B cell (primary cell): ENCODE measurements at regions not wholly inside any gene's neighbourhood (a gene's known extent, or its start where the extent isn't known, plus 50 kb on each side); places are given as distances from the start of the nearest gene placed in this dataset.

ENCODE experiments used
- ATAC-seq: fragments of 200-7000 bp; cut with Tn5 transposase; one replicate; pipeline ENCODE4 v1.10.0; 2021; ENCODE audit warnings: low read depth, mild to moderate bottlenecking, moderate number of reproducible peaks, moderate library complexity
- CTCF ChIA-PET: fragments of 350-600 bp; sonication (Branson Sonifier 250); formaldehyde crosslinking; loops from one replicate; lab custom pipeline; 2021; ENCODE audit warnings: antibody characterized with exemption, inconsistent platforms; lab: Charles Lee
- POLR2A ChIA-PET: fragments of 350-600 bp; sonication (Branson Sonifier 250); formaldehyde crosslinking; loops from one replicate; lab custom pipeline; 2021; ENCODE audit warnings: antibody characterized with exemption; lab: Charles Lee
- DNase-seq: peaks from one replicate; pipeline ENCODE4 v3.0.0; 2013
- H2AFZ ChIP-seq: 2 replicates; pipeline ENCODE4 v1.6.1; 2012; ENCODE audit warnings: mild to moderate bottlenecking, low read depth, low read length; ENCODE audit not compliant: insufficient read depth, poor library complexity, severe bottlenecking
- H3K27ac ChIP-seq, 2 donors: 1 replicate in 1 of 2; 2 replicates in 1 of 2; pipeline ENCODE4 v1.5.1; 2012 to 2013; ENCODE audit warnings: low read length in 2 of 2, mild to moderate bottlenecking in 2 of 2, moderate library complexity in 1 of 2
- H3K27me3 ChIP-seq, 4 experiments: fragments of 200-600 bp in 1 of 4; sonication (generic) in 1 of 4; replicated peaks in 1 of 4; 1 replicate in 2 of 4; 2 replicates in 2 of 4; pipeline versions ENCODE4 v1.6.1 to v1.7.0; 2013 to 2016; ENCODE audit warnings: low read length in 3 of 4, mild to moderate bottlenecking in 2 of 4, mixed read lengths in 1 of 4, moderate library complexity in 1 of 4; ENCODE audit not compliant: insufficient read depth in 4 of 4, control insufficient read depth in 3 of 4; ENCODE audit errors: control extremely low read depth in 1 of 4
- H3K36me3 ChIP-seq, 2 experiments: replicated peaks in 1 of 2; 1 replicate in 1 of 2; 2 replicates in 1 of 2; pipeline versions ENCODE4 v1.6.1 to v1.7.1; 2013; ENCODE audit warnings: low read length in 1 of 2; ENCODE audit not compliant: insufficient read depth in 2 of 2, control insufficient read depth in 1 of 2; ENCODE audit errors: control extremely low read depth in 1 of 2, extremely low read depth in 1 of 2
- H3K4me1 ChIP-seq, 2 donors: fragments of 200-600 bp in 1 of 2; sonication (generic) in 1 of 2; 1 replicate in 1 of 2; 2 replicates in 1 of 2; pipeline versions ENCODE4 v1.5.1 to v1.6.1; 2013 to 2017; ENCODE audit warnings: low read length in 2 of 2; ENCODE audit not compliant: control insufficient read depth in 2 of 2, insufficient read depth in 2 of 2
- H3K4me2 ChIP-seq: replicated peaks from 2 replicates; pipeline ENCODE3; 2012; ENCODE audit warnings: mild to moderate bottlenecking, low read depth, low read length; ENCODE audit not compliant: poor library complexity, severe bottlenecking
- H3K4me3 ChIP-seq, 5 experiments: fragments of 200-600 bp in 1 of 5; sonication (generic) in 1 of 5; 1 replicate in 3 of 5; 2 replicates in 2 of 5; pipeline versions ENCODE4 v1.5.1 to v1.7.0; 2011 to 2016; ENCODE audit warnings: low read length in 4 of 5, mild to moderate bottlenecking in 4 of 5, low read depth in 2 of 5, control low read depth in 1 of 5, moderate library complexity in 1 of 5; ENCODE audit not compliant: insufficient read depth in 1 of 5; ENCODE audit errors: control extremely low read depth in 1 of 5, extremely low read depth in 1 of 5
- H3K79me2 ChIP-seq: fragments of 200-600 bp; sonication (generic); one replicate; pipeline ENCODE4 v1.6.0; 2016; ENCODE audit warnings: low read length; ENCODE audit not compliant: control insufficient read depth, insufficient read depth
- H3K9ac ChIP-seq: fragments of 200-600 bp; sonication (generic); 2 replicates; pipeline ENCODE4 v1.6.1; 2017; ENCODE audit warnings: mild to moderate bottlenecking, low read length, moderate library complexity
- H3K9me3 ChIP-seq, 3 donors: one replicate each; pipeline versions ENCODE4 v1.6.1 to v1.7.1; 2013; ENCODE audit warnings: low read length in 2 of 3; ENCODE audit not compliant: control insufficient read depth in 2 of 3, insufficient read depth in 1 of 3; ENCODE audit errors: control extremely low read depth in 1 of 3
- H4K20me1 ChIP-seq: 2 replicates; pipeline ENCODE4 v1.6.0; 2012; ENCODE audit warnings: mild to moderate bottlenecking, low read length; ENCODE audit not compliant: insufficient read depth, control insufficient read depth, poor library complexity, severe bottlenecking
- H3K27ac Mint-ChIP-seq: one replicate; pipeline ENCODE4 v1.8.0; 2021; ENCODE audit warnings: mixed read lengths
- H3K27me3 Mint-ChIP-seq: one replicate; pipeline ENCODE4 v1.8.0; 2021; ENCODE audit warnings: mixed read lengths
- H3K4me1 Mint-ChIP-seq: one replicate; pipeline ENCODE4 v1.8.0; 2021; ENCODE audit warnings: mixed read lengths
- H3K4me3 Mint-ChIP-seq: one replicate; pipeline ENCODE4 v1.8.0; 2021; ENCODE audit warnings: mixed read lengths
- H3K9me3 Mint-ChIP-seq: one replicate; pipeline ENCODE4 v1.8.0; 2022; ENCODE audit warnings: mixed read lengths; ENCODE audit not compliant: insufficient read depth
- EZH2 ChIP-seq: IDR thresholded peaks from 2 replicates; pipeline ENCODE4 v1.6.1; 2012; ENCODE audit warnings: borderline replicate concordance, low read depth, mild to moderate bottlenecking, moderate library complexity, low read length; ENCODE audit not compliant: insufficient read depth, poor library complexity, severe bottlenecking
- WGBS: methylation state at CpG from one replicate; pipeline ENCODE4 v1.1.5; 2013; ENCODE audit warnings: missing lambda C conversion rate; ENCODE audit not compliant: insufficient coverage; 5-methylcytosine and 5-hydroxymethylcytosine counted together
- intact Hi-C: fragments of 100-400 bp; cut with micrococcal nuclease; formaldehyde crosslinking; loops from one replicate; pipeline ENCODE4 v1.10.0; 2022
- TF ChIP-seq, protein P1 (sequence below): fragments of 200-600 bp; IDR thresholded peaks from one replicate; pipeline ENCODE4 v1.8.0; 2022; ENCODE audit warnings: antibody characterized with exemption, mild to moderate bottlenecking

DNA sequence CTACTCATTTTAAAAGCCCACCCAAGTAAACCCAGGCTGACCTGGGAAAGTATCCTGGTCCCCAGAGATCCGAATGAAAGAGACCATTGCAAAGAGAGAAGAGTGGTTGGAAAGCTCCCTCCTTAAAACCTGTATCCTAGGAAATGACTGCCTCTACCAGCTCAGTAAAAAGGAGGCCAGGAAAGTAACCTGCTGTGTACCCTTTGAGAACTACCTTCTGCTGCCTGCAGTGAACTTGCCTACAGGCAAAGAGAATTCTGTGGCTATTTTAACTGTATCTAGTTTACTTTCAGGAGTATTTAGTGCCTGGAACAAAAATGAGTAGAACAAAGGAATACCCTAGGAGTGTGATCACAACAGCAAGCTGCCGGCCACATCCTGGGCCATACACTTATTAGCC, 641.7 kb upstream of the NRXN1 start:
- ChIA-PET POLR2A (no interaction called here), CTCF (interaction anchor here (0.6 kb wide), 1 partner anchor 1515 kb away, joined by 3 read pairs; no protein-coding TSS in a partner anchor)
- DNase-seq, result no peak
- no peaks in the 10 kb centered on the region for H3K4me1 ChIP-seq
- H3K4me3 ChIP-seq, result no peak overlapping the region
- Mint-ChIP-seq H3K27me3 (no peaks in the 10 kb centered on the region), H3K4me1 (no peaks in the 10 kb centered on the region), H3K4me3 (no peak overlapping the region), H3K27ac (no peak overlapping the region), H3K9me3 (no peaks in the 10 kb centered on the region)
- H3K9me3 ChIP-seq, result no peaks in the 10 kb centered on the region
- H4K20me1 ChIP-seq, result no peaks in the 10 kb centered on the region
- H3K27ac ChIP-seq, result no peak overlapping the region
- no peaks in the 10 kb centered on the region for H3K36me3 ChIP-seq
- H3K4me2 ChIP-seq, result no peak overlapping the region
- H3K9ac ChIP-seq, result no peak overlapping the region
- TF ChIP-seq, protein P1, sequence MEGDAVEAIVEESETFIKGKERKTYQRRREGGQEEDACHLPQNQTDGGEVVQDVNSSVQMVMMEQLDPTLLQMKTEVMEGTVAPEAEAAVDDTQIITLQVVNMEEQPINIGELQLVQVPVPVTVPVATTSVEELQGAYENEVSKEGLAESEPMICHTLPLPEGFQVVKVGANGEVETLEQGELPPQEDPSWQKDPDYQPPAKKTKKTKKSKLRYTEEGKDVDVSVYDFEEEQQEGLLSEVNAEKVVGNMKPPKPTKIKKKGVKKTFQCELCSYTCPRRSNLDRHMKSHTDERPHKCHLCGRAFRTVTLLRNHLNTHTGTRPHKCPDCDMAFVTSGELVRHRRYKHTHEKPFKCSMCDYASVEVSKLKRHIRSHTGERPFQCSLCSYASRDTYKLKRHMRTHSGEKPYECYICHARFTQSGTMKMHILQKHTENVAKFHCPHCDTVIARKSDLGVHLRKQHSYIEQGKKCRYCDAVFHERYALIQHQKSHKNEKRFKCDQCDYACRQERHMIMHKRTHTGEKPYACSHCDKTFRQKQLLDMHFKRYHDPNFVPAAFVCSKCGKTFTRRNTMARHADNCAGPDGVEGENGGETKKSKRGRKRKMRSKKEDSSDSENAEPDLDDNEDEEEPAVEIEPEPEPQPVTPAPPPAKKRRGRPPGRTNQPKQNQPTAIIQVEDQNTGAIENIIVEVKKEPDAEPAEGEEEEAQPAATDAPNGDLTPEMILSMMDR, result no peak
- TF ChIP-seq EZH2, result no peak
- no peak for ATAC-seq
- intact Hi-C loops, result no loop called here
- H3K79me2 ChIP-seq, result no peaks in the 10 kb centered on the region
- H3K27me3 ChIP-seq, result no peaks in the 10 kb centered on the region
- H2AFZ ChIP-seq, result no peak overlapping the region
- no CpG with 5 or more reads among the region's 2 CpGs for WGBS

DNA sequence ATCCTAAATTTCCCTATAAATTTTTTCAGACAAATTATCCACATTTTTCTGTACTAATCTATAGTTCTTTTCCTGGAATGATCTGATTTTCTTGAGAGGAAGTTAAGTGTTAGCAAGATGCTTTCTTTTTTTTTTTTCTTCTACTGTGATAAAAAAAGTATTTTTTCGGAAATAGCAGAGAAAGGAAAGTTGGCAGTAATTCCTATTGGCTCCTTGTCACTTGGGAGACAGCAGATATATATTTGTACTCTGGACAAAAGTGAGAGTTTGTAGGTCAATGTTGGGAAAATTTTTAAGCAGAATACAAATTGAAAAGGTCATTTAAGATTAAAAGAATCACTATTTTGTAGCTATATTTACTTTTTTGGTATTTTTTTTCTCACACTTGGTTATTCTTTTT, 635.7 kb upstream of the NRXN1 start:
- no peak overlapping the region for H3K27ac ChIP-seq
- no peak overlapping the region for H3K4me3 Mint-ChIP-seq
- H3K4me1 Mint-ChIP-seq, result no peaks in the 10 kb centered on the region
- H3K36me3 ChIP-seq, result no peaks in the 10 kb centered on the region
- ATAC-seq, result no peak
- H2AFZ ChIP-seq, result no peak overlapping the region
- H3K9me3 Mint-ChIP-seq, result peaks cover 2% of the 10 kb centered on the region
- POLR2A ChIA-PET, result no interaction called here
- H3K4me3 ChIP-seq, result no peak overlapping the region
- no peak overlapping the region for H3K27ac Mint-ChIP-seq
- no peaks in the 10 kb centered on the region for H3K27me3 ChIP-seq
- TF ChIP-seq EZH2, result no peak
- TF ChIP-seq, protein P1, result no peak
- intact Hi-C loops, result no loop called here
- no peaks in the 10 kb centered on the region for H3K9me3 ChIP-seq
- DNase-seq, result no peak
- WGBS, result no CpG with 5 or more reads among the region's 1 CpG
- H3K4me2 ChIP-seq, result no peak overlapping the region
- H3K27me3 Mint-ChIP-seq, result no peaks in the 10 kb centered on the region
- no peaks in the 10 kb centered on the region for H4K20me1 ChIP-seq
- H3K79me2 ChIP-seq, result no peaks in the 10 kb centered on the region
- CTCF ChIA-PET, result no interaction called here
- H3K9ac ChIP-seq, result no peak overlapping the region
- no peaks in the 10 kb centered on the region for H3K4me1 ChIP-seq
